OCI-LY3 (cell line): ENCODE measurements at regions not wholly inside any gene's neighbourhood (a gene's known extent, or its start where the extent isn't known, plus 50 kb on each side); places are given as distances from the start of the nearest gene placed in this dataset.

Experiments
- H2AFZ ChIP-seq: fragments of 200-600, 300-600 bp; shearing (Covaris generic); 2 replicates; pipeline ENCODE4 v1.6.0; 2014; ENCODE audit warnings: antibody characterized with exemption, low read depth, low read length
- H3K27ac ChIP-seq: fragments of 200-600, 300-600 bp; sonication (generic); 2 replicates; pipeline ENCODE4 v1.5.1; 2014; ENCODE audit warnings: mild to moderate bottlenecking, low read length, moderate library complexity, mixed read lengths
- H3K27me3 ChIP-seq: fragments of 200-600, 300-600 bp; sonication (generic); 2 replicates; pipeline ENCODE4 v1.6.1; 2014; ENCODE audit warnings: low read depth, low read length, mixed read lengths
- H3K36me3 ChIP-seq: fragments of 200-600, 300-600 bp; sonication (generic); replicated peaks from 2 replicates; pipeline ENCODE3; 2014; ENCODE audit warnings: low read depth, low read length, mixed read lengths
- H3K4me1 ChIP-seq: fragments of 300-600, 200-600 bp; sonication (generic); 2 replicates; pipeline ENCODE4 v1.6.1; 2014; ENCODE audit warnings: low read length, mixed read lengths
- H3K4me2 ChIP-seq: fragments of 200-600, 300-600 bp; sonication (generic); 2 replicates; pipeline ENCODE4 v1.6.1; 2014; ENCODE audit warnings: low read length, mixed read lengths
- H3K4me3 ChIP-seq: fragments of 300-600, 200-600 bp; sonication (generic); 2 replicates; pipeline ENCODE4 v1.5.1; 2014; ENCODE audit warnings: antibody characterized with exemption, mild to moderate bottlenecking, low read length, moderate library complexity
- H3K79me2 ChIP-seq: fragments of 300-600, 200-600 bp; shearing (Covaris generic); 2 replicates; pipeline ENCODE4 v1.6.1; 2014; ENCODE audit warnings: mild to moderate bottlenecking, low read length, mixed read lengths
- H3K9ac ChIP-seq: fragments of 300-600, 200-600 bp; shearing (Covaris generic); 2 replicates; pipeline ENCODE4 v1.6.0; 2014; ENCODE audit warnings: mild to moderate bottlenecking, low read length, moderate library complexity
- H3K9me3 ChIP-seq: fragments of 200-600, 300-600 bp; shearing (Covaris generic); 2 replicates; pipeline ENCODE4 v1.6.1; 2014; ENCODE audit warnings: low read length, mixed read lengths; ENCODE audit not compliant: insufficient read depth
- H4K20me1 ChIP-seq: fragments of 200-600, 300-600 bp; sonication (generic); 2 replicates; pipeline ENCODE4 v1.6.1; 2016; ENCODE audit warnings: low read length, mixed read lengths; ENCODE audit not compliant: insufficient read depth
- CTCF ChIP-seq: fragments of 200-600, 300-600 bp; sonication (generic); IDR thresholded peaks from 2 replicates; pipeline ENCODE4 v1.5.1; 2014; ENCODE audit warnings: antibody characterized with exemption, low read length, low read depth
- EZH2phosphoT487 ChIP-seq: fragments of 200-600 bp; shearing (Covaris generic); IDR thresholded peaks from 2 replicates; pipeline ENCODE4 v1.6.1; 2018; ENCODE audit warnings: antibody characterized with exemption, mixed run types, low read depth

DNA sequence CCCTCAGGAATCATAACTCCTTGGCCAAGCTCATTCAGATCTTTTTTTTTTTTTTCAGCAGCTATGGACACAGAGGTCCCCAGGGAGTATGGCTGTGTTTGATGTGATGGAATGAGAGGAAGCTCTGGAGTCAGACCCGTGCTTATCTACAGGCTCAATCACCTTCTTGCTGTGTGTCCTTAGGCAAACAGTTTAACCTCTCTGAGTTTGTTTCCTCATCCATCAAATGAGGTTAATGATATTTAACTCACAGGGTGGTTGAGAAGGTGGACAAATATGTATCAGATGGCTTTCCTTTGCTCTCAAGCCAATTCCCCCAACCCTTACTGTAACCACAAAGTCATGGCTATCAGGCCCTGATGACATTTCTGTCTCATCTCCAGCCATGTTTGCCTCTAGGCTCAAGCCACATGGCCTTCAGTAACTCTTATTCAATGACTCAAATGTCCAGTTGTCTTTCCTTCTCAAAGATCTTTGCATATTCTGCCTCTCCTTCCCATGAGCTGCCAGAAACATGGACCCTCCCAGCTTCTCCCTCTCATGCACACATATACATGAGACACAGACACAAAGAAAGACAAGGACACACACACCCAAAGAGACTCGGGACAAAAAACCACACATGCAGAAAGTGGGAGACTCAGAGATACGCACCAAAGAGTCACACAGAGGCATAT, 303.5 kb upstream of the KAZN start:
- Histone ChIP-seq H3K9ac (no peak overlapping the region), H3K9me3 (no peaks in the 10 kb centered on the region), H3K4me3 (no peak overlapping the region), H3K4me2 (no peak overlapping the region), H2AFZ (no peak overlapping the region), H3K36me3 (no peaks in the 10 kb centered on the region), H3K79me2 (no peaks in the 10 kb centered on the region), H4K20me1 (no peaks in the 10 kb centered on the region), H3K27ac (no peak overlapping the region), H3K4me1 (no peaks in the 10 kb centered on the region), H3K27me3 (no peaks in the 10 kb centered on the region)
- TF ChIP-seq EZH2phosphoT487 (no peak), CTCF (no peak)

DNA sequence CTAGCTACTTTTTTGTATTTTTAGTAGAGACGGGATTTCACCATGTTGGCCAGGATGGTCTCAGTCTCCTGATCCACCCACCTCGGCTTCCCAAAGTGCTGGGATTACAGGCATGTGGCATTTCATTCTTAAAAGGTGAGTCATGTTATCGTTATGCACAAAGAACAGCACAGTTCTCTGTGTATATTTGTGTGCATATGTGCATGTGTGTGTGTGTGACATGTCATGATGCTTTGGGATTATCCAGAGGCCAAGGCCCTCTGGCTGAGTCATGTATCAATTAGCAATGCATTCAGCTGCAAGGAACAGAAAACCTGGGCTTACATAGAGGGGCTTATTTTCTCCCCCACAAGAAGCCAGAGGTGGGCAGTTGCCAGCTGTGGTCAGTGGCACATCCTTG, 301.7 kb upstream of the KAZN start:
- Histone ChIP-seq H3K36me3 (no peaks in the 10 kb centered on the region), H3K27me3 (no peaks in the 10 kb centered on the region), H3K4me2 (no peak overlapping the region), H3K9me3 (no peaks in the 10 kb centered on the region), H2AFZ (no peak overlapping the region), H3K4me3 (no peak overlapping the region), H3K27ac (no peak overlapping the region), H3K4me1 (no peaks in the 10 kb centered on the region), H3K79me2 (no peaks in the 10 kb centered on the region), H3K9ac (no peak overlapping the region), H4K20me1 (no peaks in the 10 kb centered on the region)
- no peak for TF ChIP-seq CTCF
- no peak for TF ChIP-seq EZH2phosphoT487

DNA sequence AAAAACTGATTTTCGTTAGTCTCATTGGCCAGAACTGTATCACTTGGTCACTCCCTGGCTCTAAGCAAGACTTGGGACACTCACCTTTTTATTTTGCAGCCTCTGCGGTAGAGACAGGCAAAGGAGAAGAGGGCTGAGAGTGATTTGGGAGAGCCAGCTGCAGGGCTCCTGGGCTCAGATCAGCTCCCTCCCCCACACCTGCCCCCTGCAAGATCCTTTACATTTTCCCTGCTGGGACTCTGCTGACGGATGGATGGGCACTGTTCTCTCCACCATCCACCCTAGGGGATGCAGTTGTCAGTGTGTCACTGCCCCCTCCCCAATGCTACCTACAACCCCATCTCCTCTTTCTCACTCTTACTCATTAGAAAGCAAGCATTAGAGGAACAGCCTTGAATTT, 301.1 kb upstream of the KAZN start:
- no peak for TF ChIP-seq CTCF
- no peak for TF ChIP-seq EZH2phosphoT487
- Histone ChIP-seq H3K9me3 (no peaks in the 10 kb centered on the region), H3K9ac (no peak overlapping the region), H3K27ac (no peak overlapping the region), H3K27me3 (no peaks in the 10 kb centered on the region), H3K36me3 (no peaks in the 10 kb centered on the region), H3K79me2 (no peaks in the 10 kb centered on the region), H2AFZ (no peak overlapping the region), H3K4me1 (no peaks in the 10 kb centered on the region), H3K4me2 (no peak overlapping the region), H4K20me1 (no peaks in the 10 kb centered on the region), H3K4me3 (no peak overlapping the region)

DNA sequence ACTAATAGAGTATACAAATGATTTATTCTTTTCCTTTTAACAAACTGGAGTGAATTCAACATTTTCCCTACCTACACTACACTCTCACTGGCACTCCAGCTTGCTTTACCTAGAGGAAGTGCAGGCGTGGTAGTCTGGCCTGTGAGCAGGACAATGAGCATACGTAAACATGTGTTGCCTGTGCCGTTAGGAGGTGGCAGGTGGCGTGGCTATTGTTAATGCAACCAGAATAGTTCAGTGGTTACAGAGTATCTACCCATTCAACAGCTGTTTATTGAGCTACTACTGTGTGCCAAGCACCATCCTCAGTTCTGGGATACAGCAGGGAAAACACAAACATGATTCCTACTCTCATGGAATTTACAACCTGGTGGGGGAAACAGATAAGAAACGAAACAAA, 299.7 kb upstream of the KAZN start:
- TF ChIP-seq CTCF: no peak
- TF ChIP-seq EZH2phosphoT487: no peak
- Histone ChIP-seq H3K27me3 (no peaks in the 10 kb centered on the region), H3K9ac (no peak overlapping the region), H3K79me2 (no peaks in the 10 kb centered on the region), H3K4me2 (no peak overlapping the region), H3K36me3 (no peaks in the 10 kb centered on the region), H3K9me3 (no peaks in the 10 kb centered on the region), H4K20me1 (no peaks in the 10 kb centered on the region), H3K4me3 (no peak overlapping the region), H2AFZ (no peak overlapping the region), H3K27ac (no peak overlapping the region), H3K4me1 (no peaks in the 10 kb centered on the region)
